ENCODE measurements at regions not wholly inside any gene's neighbourhood (a gene's known extent, or its start where the extent isn't known, plus 50 kb on each side); places are given as distances from the start of the nearest gene placed in this dataset.
A peak's percentile ranks its signal among the peaks of the same experiment; 100 is the strongest.

- H3K9me3 ChIP-seq (ENCODE audit: control insufficient read depth, low read depth, low read length): no peaks in the 10 kb centered on the region
- peak; percentile 74 to 82 for DNase-seq
- peaks cover 3% of the 10 kb centered on the region for H3K4me1 ChIP-seq (ENCODE audit: control insufficient read depth, insufficient read depth, low read length)
- no peaks in the 10 kb centered on the region for H3K36me3 ChIP-seq (ENCODE audit: control insufficient read depth, insufficient read depth, low read length)
- WGBS (ENCODE audit: insufficient coverage, low lambda C conversion rate): no CpG with 5 or more reads among the region's 4 CpGs
- H3K27me3 ChIP-seq (ENCODE audit: control insufficient read depth, insufficient read depth, low read length): no peaks in the 10 kb centered on the region
- H3K4me3 ChIP-seq (ENCODE audit: low read length): no peak overlapping the region
- H3K27ac ChIP-seq (ENCODE audit: low read length): no peak overlapping the region
Observed at GRCh38 chr1:90650401-90650800, 66.7 kb downstream of the BARHL2 start.

- no peak overlapping the region for H3K27ac ChIP-seq (ENCODE audit: low read length)
Observed at GRCh38 chr1:90640325-90640724, 76.8 kb downstream of the BARHL2 start.

GRCh38 chr1:90622666-90623065 is 94.4 kb downstream of the BARHL2 start:
- Histone ChIP-seq H3K4me1 (ENCODE audit: control insufficient read depth, insufficient read depth, low read length) (no peaks in the 10 kb centered on the region), H3K4me3 (ENCODE audit: low read length) (no peak overlapping the region), H3K9me3 (ENCODE audit: control insufficient read depth, low read depth, low read length) (no peaks in the 10 kb centered on the region), H3K27ac (ENCODE audit: low read length) (no peak overlapping the region), H3K36me3 (ENCODE audit: control insufficient read depth, insufficient read depth, low read length) (no peaks in the 10 kb centered on the region), H3K27me3 (ENCODE audit: control insufficient read depth, insufficient read depth, low read length) (no peaks in the 10 kb centered on the region)
- no peak for DNase-seq
- no CpG with 5 or more reads among the region's 5 CpGs for WGBS (ENCODE audit: insufficient coverage, low lambda C conversion rate)

More at GRCh38 chr1:90640325-90640724, 76.8 kb downstream of the BARHL2 start:
- Histone ChIP-seq H3K27me3 (ENCODE audit: control insufficient read depth, insufficient read depth, low read length) (peaks cover 7% of the 10 kb centered on the region), H3K4me1 (ENCODE audit: control insufficient read depth, insufficient read depth, low read length) (no peaks in the 10 kb centered on the region), H3K36me3 (ENCODE audit: control insufficient read depth, insufficient read depth, low read length) (no peaks in the 10 kb centered on the region), H3K4me3 (ENCODE audit: low read length) (no peak overlapping the region), H3K9me3 (ENCODE audit: control insufficient read depth, low read depth, low read length) (no peaks in the 10 kb centered on the region)
- 100% methylated on average over 1 of the region's 4 CpGs for WGBS (ENCODE audit: insufficient coverage, low lambda C conversion rate)
- DNase-seq: no peak

GRCh38 chr1:90621986-90622385 is 95.1 kb downstream of the BARHL2 start:
- no peaks in the 10 kb centered on the region for H3K9me3 ChIP-seq (ENCODE audit: control insufficient read depth, low read depth, low read length)
- 100% methylated on average over 1 of the region's 3 CpGs for WGBS (ENCODE audit: insufficient coverage, low lambda C conversion rate)
- H3K27me3 ChIP-seq (ENCODE audit: control insufficient read depth, insufficient read depth, low read length): no peaks in the 10 kb centered on the region
- no peaks in the 10 kb centered on the region for H3K36me3 ChIP-seq (ENCODE audit: control insufficient read depth, insufficient read depth, low read length)
- H3K27ac ChIP-seq (ENCODE audit: low read length): no peak overlapping the region
- H3K4me1 ChIP-seq (ENCODE audit: control insufficient read depth, insufficient read depth, low read length): no peaks in the 10 kb centered on the region
- no peak for DNase-seq
- H3K4me3 ChIP-seq (ENCODE audit: low read length): no peak overlapping the region

GRCh38 chr1:90616395-90616794 is 100.7 kb downstream of the BARHL2 start:
- no peak overlapping the region for H3K27ac ChIP-seq (ENCODE audit: low read length)
- no CpG with 5 or more reads among the region's 4 CpGs for WGBS (ENCODE audit: insufficient coverage, low lambda C conversion rate)
- H3K36me3 ChIP-seq (ENCODE audit: control insufficient read depth, insufficient read depth, low read length): no peaks in the 10 kb centered on the region
- H3K27me3 ChIP-seq (ENCODE audit: control insufficient read depth, insufficient read depth, low read length): no peaks in the 10 kb centered on the region
- H3K4me3 ChIP-seq (ENCODE audit: low read length): no peak overlapping the region
- H3K9me3 ChIP-seq (ENCODE audit: control insufficient read depth, low read depth, low read length): no peaks in the 10 kb centered on the region
- DNase-seq: peak; percentile 9
- H3K4me1 ChIP-seq (ENCODE audit: control insufficient read depth, insufficient read depth, low read length): no peaks in the 10 kb centered on the region

- H3K4me1 ChIP-seq (ENCODE audit: control insufficient read depth, insufficient read depth, low read length): no peaks in the 10 kb centered on the region
- DNase-seq: no peak
- no peak overlapping the region for H3K4me3 ChIP-seq (ENCODE audit: low read length)
- WGBS (ENCODE audit: insufficient coverage, low lambda C conversion rate): 40% methylated on average over 1 of the region's 1 CpG
- no peaks in the 10 kb centered on the region for H3K9me3 ChIP-seq (ENCODE audit: control insufficient read depth, low read depth, low read length)
- no peak overlapping the region for H3K27ac ChIP-seq (ENCODE audit: low read length)
- no peaks in the 10 kb centered on the region for H3K36me3 ChIP-seq (ENCODE audit: control insufficient read depth, insufficient read depth, low read length)
- no peaks in the 10 kb centered on the region for H3K27me3 ChIP-seq (ENCODE audit: control insufficient read depth, insufficient read depth, low read length)
Observed at GRCh38 chr1:90614872-90615271, 102.2 kb downstream of the BARHL2 start.

GRCh38 chr1:90613371-90613770 is 103.7 kb downstream of the BARHL2 start:
- Histone ChIP-seq H3K4me1 (ENCODE audit: control insufficient read depth, insufficient read depth, low read length) (no peaks in the 10 kb centered on the region), H3K36me3 (ENCODE audit: control insufficient read depth, insufficient read depth, low read length) (no peaks in the 10 kb centered on the region), H3K4me3 (ENCODE audit: low read length) (no peak overlapping the region), H3K27ac (ENCODE audit: low read length) (no peak overlapping the region), H3K9me3 (ENCODE audit: control insufficient read depth, low read depth, low read length) (no peaks in the 10 kb centered on the region), H3K27me3 (ENCODE audit: control insufficient read depth, insufficient read depth, low read length) (no peaks in the 10 kb centered on the region)
- WGBS (ENCODE audit: insufficient coverage, low lambda C conversion rate): 83% methylated on average over 1 of the region's 5 CpGs
- DNase-seq: no peak

- no peaks in the 10 kb centered on the region for H3K9me3 ChIP-seq (ENCODE audit: control insufficient read depth, low read depth, low read length)
- H3K4me1 ChIP-seq (ENCODE audit: control insufficient read depth, insufficient read depth, low read length): no peaks in the 10 kb centered on the region
- H3K4me3 ChIP-seq (ENCODE audit: low read length): no peak overlapping the region
- no peaks in the 10 kb centered on the region for H3K36me3 ChIP-seq (ENCODE audit: control insufficient read depth, insufficient read depth, low read length)
- WGBS (ENCODE audit: insufficient coverage, low lambda C conversion rate): no CpG with 5 or more reads among the region's 2 CpGs
- no peaks in the 10 kb centered on the region for H3K27me3 ChIP-seq (ENCODE audit: control insufficient read depth, insufficient read depth, low read length)
- no peak overlapping the region for H3K27ac ChIP-seq (ENCODE audit: low read length)
- DNase-seq: no peak
Observed at GRCh38 chr1:90612033-90612432, 105.1 kb downstream of the BARHL2 start.

- no peaks in the 10 kb centered on the region for H3K9me3 ChIP-seq (ENCODE audit: control insufficient read depth, low read depth, low read length)
- DNase-seq: no peak
- 50% methylated on average over 1 of the region's 4 CpGs for WGBS (ENCODE audit: insufficient coverage, low lambda C conversion rate)
Observed at GRCh38 chr1:90607736-90608135, 109.4 kb downstream of the BARHL2 start.

GRCh38 chr1:90605070-90605469 is 112.0 kb downstream of the BARHL2 start:
- no CpG with 5 or more reads among the region's 1 CpG for WGBS (ENCODE audit: insufficient coverage, low lambda C conversion rate)
- no peak overlapping the region for H3K4me3 ChIP-seq (ENCODE audit: low read length)
- no peak for DNase-seq

More at GRCh38 chr1:90607736-90608135, 109.4 kb downstream of the BARHL2 start:
- H3K27me3 ChIP-seq (ENCODE audit: control insufficient read depth, insufficient read depth, low read length): peaks cover 2% of the 10 kb centered on the region
- H3K4me1 ChIP-seq (ENCODE audit: control insufficient read depth, insufficient read depth, low read length): no peaks in the 10 kb centered on the region
- no peaks in the 10 kb centered on the region for H3K36me3 ChIP-seq (ENCODE audit: control insufficient read depth, insufficient read depth, low read length)
- no peak overlapping the region for H3K27ac ChIP-seq (ENCODE audit: low read length)
- H3K4me3 ChIP-seq (ENCODE audit: low read length): no peak overlapping the region

GRCh38 chr1:90593312-90593711 is 123.8 kb downstream of the BARHL2 start:
- no peaks in the 10 kb centered on the region for H3K4me1 ChIP-seq (ENCODE audit: control insufficient read depth, insufficient read depth, low read length)
- no peak overlapping the region for H3K27ac ChIP-seq (ENCODE audit: low read length)
- H3K36me3 ChIP-seq (ENCODE audit: control insufficient read depth, insufficient read depth, low read length): no peaks in the 10 kb centered on the region
- H3K4me3 ChIP-seq (ENCODE audit: low read length): no peak overlapping the region
- peaks cover 6% of the 10 kb centered on the region for H3K9me3 ChIP-seq (ENCODE audit: control insufficient read depth, low read depth, low read length)
- DNase-seq: no peak
- no peaks in the 10 kb centered on the region for H3K27me3 ChIP-seq (ENCODE audit: control insufficient read depth, insufficient read depth, low read length)

More at GRCh38 chr1:90605070-90605469, 112.0 kb downstream of the BARHL2 start:
- H3K9me3 ChIP-seq (ENCODE audit: control insufficient read depth, low read depth, low read length): no peaks in the 10 kb centered on the region
- H3K27me3 ChIP-seq (ENCODE audit: control insufficient read depth, insufficient read depth, low read length): peaks cover 2% of the 10 kb centered on the region
- H3K27ac ChIP-seq (ENCODE audit: low read length): no peak overlapping the region
- H3K36me3 ChIP-seq (ENCODE audit: control insufficient read depth, insufficient read depth, low read length): no peaks in the 10 kb centered on the region
- H3K4me1 ChIP-seq (ENCODE audit: control insufficient read depth, insufficient read depth, low read length): no peaks in the 10 kb centered on the region
